ENCODE measurements at regions not wholly inside any gene's neighbourhood (a gene's known extent, or its start where the extent isn't known, plus 50 kb on each side); places are given as distances from the start of the nearest gene placed in this dataset.

GRCh38 chr3:87121856-87122255 is 105.3 kb upstream of the CHMP2B start:
- H3K27ac ChIP-seq: no peak overlapping the region
- intact Hi-C loops (cut with DNase I): no loop called here
- no peak for TF ChIP-seq CTCF (IDR thresholded peaks at IDR 0.05)
- H3K4me1 ChIP-seq (replicated peaks in 1 of 2): no peaks in the 10 kb centered on the region
- no peaks in the 10 kb centered on the region for H3K36me3 ChIP-seq (replicated peaks in 1 of 2)
- H3K4me3 ChIP-seq: no peak overlapping the region
- 53 to 63% (median 61%) methylated on average over 2 of the region's 2 CpGs for WGBS, 4 donors
- H3K9me3 ChIP-seq (replicated peaks in 1 of 3): no peaks in the 10 kb centered on the region
- H3K27me3 ChIP-seq: no peaks in the 10 kb centered on the region
- no peak for DNase-seq

GRCh38 chr3:87120881-87121280 is 106.2 kb upstream of the CHMP2B start:
- no peaks in the 10 kb centered on the region for H3K9me3 ChIP-seq (replicated peaks in 1 of 3)
- TF ChIP-seq CTCF (IDR thresholded peaks at IDR 0.05) (no peak), POLR2A (IDR thresholded peaks at IDR 0.05) (no peak)
- H3K4me1 ChIP-seq (replicated peaks in 1 of 2): no peaks in the 10 kb centered on the region
- H3K27ac ChIP-seq: no peak overlapping the region
- DNase-seq: no peak
- no peaks in the 10 kb centered on the region for H3K36me3 ChIP-seq (replicated peaks in 1 of 2)
- intact Hi-C loops (cut with DNase I): no loop called here
- 62 to 87% (median 80%) methylated on average over 2 of the region's 2 CpGs for WGBS, 4 donors
- H3K4me3 ChIP-seq: no peak overlapping the region
- H3K27me3 ChIP-seq: no peaks in the 10 kb centered on the region

GRCh38 chr3:87120236-87120635 is 106.9 kb upstream of the CHMP2B start:
- intact Hi-C loops (cut with DNase I): no loop called here
- Histone ChIP-seq H3K36me3 (replicated peaks in 1 of 2) (no peaks in the 10 kb centered on the region), H3K9me3 (replicated peaks in 1 of 3) (no peaks in the 10 kb centered on the region), H3K27ac (no peak overlapping the region), H3K27me3 (no peaks in the 10 kb centered on the region), H3K4me1 (replicated peaks in 1 of 2) (no peaks in the 10 kb centered on the region), H3K4me3 (no peak overlapping the region)
- no peak for DNase-seq
- TF ChIP-seq POLR2A (IDR thresholded peaks at IDR 0.05) (no peak), CTCF (IDR thresholded peaks at IDR 0.05) (no peak)
- 42 to 72% (median 65%) methylated on average over 1 of the region's 1 CpG for WGBS, 4 donors

GRCh38 chr3:87109465-87109864 is 117.6 kb upstream of the CHMP2B start:
- Histone ChIP-seq H3K4me3 (no peak overlapping the region), H3K36me3 (replicated peaks in 1 of 2) (no peaks in the 10 kb centered on the region), H3K4me1 (replicated peaks in 1 of 2) (no peaks in the 10 kb centered on the region), H3K27ac (no peak overlapping the region), H3K9me3 (replicated peaks in 1 of 3) (no peaks in the 10 kb centered on the region), H3K27me3 (no peaks in the 10 kb centered on the region)
- 37 to 76% (median 62%) methylated on average over 1 of the region's 1 CpG for WGBS, 4 donors
- intact Hi-C loops (cut with DNase I): no loop called here
- TF ChIP-seq CTCF (IDR thresholded peaks at IDR 0.05) (no peak), POLR2A (IDR thresholded peaks at IDR 0.05) (no peak)
- DNase-seq: no peak

Measured in adrenal gland (tissue), 9 donors.